ENCODE measurements at regions not wholly inside any gene's neighbourhood (a gene's known extent, or its start where the extent isn't known, plus 50 kb on each side); places are given as distances from the start of the nearest gene placed in this dataset.

- no peak for TF ChIP-seq CTCF (IDR thresholded peaks at IDR 0.05)
- no peak for TF ChIP-seq POLR2A (IDR thresholded peaks at IDR 0.05)
Measured at GRCh38 chr5:159669559-159669958, 246.7 kb upstream of the ADRA1B start.
